OCI-LY7 (cell line): ENCODE measurements at regions not wholly inside any gene's neighbourhood (a gene's known extent, or its start where the extent isn't known, plus 50 kb on each side); places are given as distances from the start of the nearest gene placed in this dataset.

Source experiments
- BruUV-seq: library from RNA; stranded (reverse); fragments of 400-500 nt; replicated peaks from 2 replicates; lab custom pipeline; 2021; lab: Mats Ljungman, UMichigan
- CTCF ChIA-PET: fragments of 300-600 bp; sonication (Branson Sonifier 250); formaldehyde crosslinking; loops from one replicate; lab custom pipeline; 2022; ENCODE audit warnings: antibody characterized with exemption; ENCODE audit not compliant: unreplicated experiment; lab: Charles Lee
- POLR2A ChIA-PET: fragments of 300-600 bp; sonication (Branson Sonifier 250); formaldehyde crosslinking; loops from one replicate; lab custom pipeline; 2022; ENCODE audit warnings: antibody characterized with exemption; lab: Charles Lee
- DNase-seq: peaks from one replicate; pipeline ENCODE4 v3.0.0-alpha.2; 2015; ENCODE audit warnings: low spot score
- H2AFZ ChIP-seq: fragments of 200-600 bp; sonication (generic), shearing (Covaris generic); 2 replicates; pipeline ENCODE4 v1.6.1; 2014; ENCODE audit warnings: mild to moderate bottlenecking, antibody characterized with exemption, low read length, moderate library complexity
- H3K27ac ChIP-seq: fragments of 200-600 bp; sonication (generic); 2 replicates; pipeline ENCODE4 v1.5.1; 2014; ENCODE audit warnings: mixed run types, low read depth, mild to moderate bottlenecking, moderate library complexity, low read length, inconsistent platforms; ENCODE audit not compliant: poor library complexity, severe bottlenecking
- H3K36me3 ChIP-seq: fragments of 200-600 bp; sonication (generic); 2 replicates; pipeline ENCODE4 v1.6.1; 2014; ENCODE audit warnings: mild to moderate bottlenecking, antibody characterized with exemption, low read length, moderate library complexity, mixed read lengths; ENCODE audit not compliant: insufficient read depth
- H3K4me1 ChIP-seq: fragments of 200-600 bp; sonication (generic); 2 replicates; pipeline ENCODE4 v1.5.1; 2014; ENCODE audit warnings: mild to moderate bottlenecking, low read length; ENCODE audit not compliant: insufficient read depth, poor library complexity, severe bottlenecking
- H3K4me2 ChIP-seq: fragments of 200-600 bp; sonication (generic); 2 replicates; pipeline ENCODE4 v1.6.1; 2014; ENCODE audit warnings: mild to moderate bottlenecking, low read length
- H3K4me3 ChIP-seq: fragments of 200-600 bp; sonication (generic); 2 replicates; pipeline ENCODE4 v1.5.1; 2014; ENCODE audit warnings: mild to moderate bottlenecking, low read depth, low read length; ENCODE audit not compliant: poor library complexity, severe bottlenecking
- H3K79me2 ChIP-seq: fragments of 200-600 bp; sonication (generic); 2 replicates; pipeline ENCODE4 v1.6.1; 2016; ENCODE audit warnings: low read depth, mild to moderate bottlenecking, low read length, moderate library complexity, mixed read lengths; ENCODE audit not compliant: insufficient read depth
- H3K9me2 ChIP-seq: fragments of 200-600 bp; sonication (generic); 2 replicates; pipeline ENCODE4 v1.6.1; 2016; ENCODE audit warnings: mild to moderate bottlenecking, low read length, mixed read lengths; ENCODE audit not compliant: insufficient read depth
- H3K9me3 ChIP-seq: fragments of 200-600 bp; sonication (generic); 2 replicates; pipeline ENCODE4 v1.6.1; 2014; ENCODE audit warnings: mild to moderate bottlenecking, mixed run types, low read length, mixed read lengths
- H4K20me1 ChIP-seq: fragments of 200-600 bp; sonication (generic); 2 replicates; pipeline ENCODE4 v1.6.1; 2014; ENCODE audit warnings: mild to moderate bottlenecking, antibody characterized with exemption, low read length, moderate library complexity, mixed read lengths; ENCODE audit not compliant: insufficient read depth
- CTCF ChIP-seq: fragments of 200-600 bp; sonication (generic); conservative IDR thresholded peaks from 2 replicates; pipeline ENCODE4 v1.5.1; 2014; ENCODE audit warnings: mild to moderate bottlenecking, antibody characterized with exemption, low read length, moderate library complexity, mixed read lengths
- EZH2phosphoT487 ChIP-seq: fragments of 200-600 bp; sonication (generic); IDR thresholded peaks from 2 replicates; pipeline ENCODE4 v1.6.1; 2018; ENCODE audit warnings: low read depth, borderline replicate concordance, mild to moderate bottlenecking, mixed run types, antibody characterized with exemption, low read length, moderate library complexity, mixed read lengths
- intact Hi-C: fragments of 100-400 bp; cut with micrococcal nuclease; formaldehyde crosslinking; loops from one replicate; pipeline ENCODE4 v1.10.0; 2022; ENCODE audit not compliant: unreplicated experiment

GRCh38 chr9:2461892-2462291 lies 159.7 kb upstream of the VLDLR start:
- H3K9me2 ChIP-seq, result no peaks in the 10 kb centered on the region
- no peak overlapping the region for H3K4me3 ChIP-seq
- no peaks in the 10 kb centered on the region for H3K9me3 ChIP-seq
- no peak overlapping the region for H2AFZ ChIP-seq
- no peak for DNase-seq
- no peak overlapping the region for H3K4me2 ChIP-seq
- ChIA-PET POLR2A (no interaction called here), CTCF (no interaction called here)
- H3K4me1 ChIP-seq, result no peaks in the 10 kb centered on the region
- no TSS peak for BruUV-seq
- no peaks in the 10 kb centered on the region for H3K36me3 ChIP-seq
- intact Hi-C loops, result no loop called here
- H4K20me1 ChIP-seq, result no peaks in the 10 kb centered on the region
- TF ChIP-seq EZH2phosphoT487, result no peak
- TF ChIP-seq CTCF, result no peak
- no peak overlapping the region for H3K27ac ChIP-seq
- no peaks in the 10 kb centered on the region for H3K79me2 ChIP-seq

- intact Hi-C loops, result no loop called here
- POLR2A ChIA-PET, result no interaction called here
- BruUV-seq, result no TSS peak
Measured at GRCh38 chr9:2464624-2465023, 157.0 kb upstream of the VLDLR start.

GRCh38 chr9:2465516-2465915 lies 156.1 kb upstream of the VLDLR start:
- CTCF ChIA-PET, result no interaction called here
- no peaks in the 10 kb centered on the region for H3K4me1 ChIP-seq
- no peak overlapping the region for H3K27ac ChIP-seq
- H3K4me3 ChIP-seq, result no peak overlapping the region
- H3K9me2 ChIP-seq, result no peaks in the 10 kb centered on the region
- no peak for TF ChIP-seq CTCF
- no peak for TF ChIP-seq EZH2phosphoT487
- no peaks in the 10 kb centered on the region for H3K9me3 ChIP-seq
- BruUV-seq, result no TSS peak
- POLR2A ChIA-PET, result no interaction called here
- H3K79me2 ChIP-seq, result no peaks in the 10 kb centered on the region
- no peaks in the 10 kb centered on the region for H4K20me1 ChIP-seq
- no peaks in the 10 kb centered on the region for H3K36me3 ChIP-seq
- no peak overlapping the region for H2AFZ ChIP-seq
- DNase-seq, result no peak
- H3K4me2 ChIP-seq, result no peak overlapping the region
- intact Hi-C loops, result no loop called here

More at GRCh38 chr9:2464624-2465023, 157.0 kb upstream of the VLDLR start:
- Histone ChIP-seq H3K79me2 (no peaks in the 10 kb centered on the region), H3K27ac (no peak overlapping the region), H3K9me3 (no peaks in the 10 kb centered on the region), H2AFZ (no peak overlapping the region), H3K4me3 (no peak overlapping the region), H3K4me2 (no peak overlapping the region), H3K36me3 (no peaks in the 10 kb centered on the region), H3K9me2 (no peaks in the 10 kb centered on the region), H4K20me1 (no peaks in the 10 kb centered on the region), H3K4me1 (no peaks in the 10 kb centered on the region)
- TF ChIP-seq CTCF (no peak), EZH2phosphoT487 (no peak)
- CTCF ChIA-PET, result no interaction called here
- no peak for DNase-seq
